HG03095 (cell line): ENCODE measurements at regions not wholly inside any gene's neighbourhood (a gene's known extent, or its start where the extent isn't known, plus 50 kb on each side); places are given as distances from the start of the nearest gene placed in this dataset.

Source experiments
- ATAC-seq: cut with Tn5 transposase; IDR thresholded peaks from one replicate; pipeline ENCODE4 v1.9.1; 2021; ENCODE audit warnings: moderate library complexity; ENCODE audit not compliant: unreplicated experiment

DNA sequence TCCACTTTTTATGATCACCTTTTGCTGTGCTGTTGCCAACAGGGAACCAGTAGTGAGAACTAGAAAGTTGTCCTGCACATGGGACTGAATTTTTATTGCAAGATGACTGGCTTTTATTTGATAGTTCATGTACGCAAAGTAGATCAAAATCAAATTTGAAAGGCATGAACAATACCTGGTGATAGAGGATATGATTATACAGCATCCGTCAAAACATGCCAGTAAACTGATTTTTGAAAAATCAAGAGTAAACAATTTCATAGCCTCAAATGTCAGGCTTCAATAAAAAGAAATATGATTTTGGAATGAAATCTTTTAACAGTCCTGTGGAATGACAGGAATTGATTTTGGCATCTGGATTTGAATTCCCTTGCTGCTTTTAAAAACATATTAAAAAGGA, 219.6 kb upstream of the LRRN1 start:
- ATAC-seq, result no peak

DNA sequence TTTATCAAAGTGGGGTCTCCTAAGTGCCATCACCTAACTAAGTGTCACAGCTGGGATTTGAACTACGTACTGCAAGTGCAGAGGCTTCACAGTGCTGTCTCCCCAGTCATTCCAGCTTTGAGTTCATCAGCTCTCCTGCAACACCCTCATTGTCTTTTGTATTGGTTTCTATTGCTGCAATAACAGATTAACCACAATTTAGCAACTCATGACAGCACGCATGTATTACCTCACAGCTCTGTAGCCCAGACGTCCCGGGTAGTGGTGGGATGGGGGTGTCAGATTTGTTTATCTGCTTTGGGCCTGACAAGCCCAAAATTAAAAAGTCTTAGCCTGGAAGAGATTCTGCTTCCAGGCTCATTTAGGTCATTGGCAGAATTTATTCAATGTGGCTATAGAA, 220.5 kb upstream of the LRRN1 start:
- ATAC-seq, result no peak

DNA sequence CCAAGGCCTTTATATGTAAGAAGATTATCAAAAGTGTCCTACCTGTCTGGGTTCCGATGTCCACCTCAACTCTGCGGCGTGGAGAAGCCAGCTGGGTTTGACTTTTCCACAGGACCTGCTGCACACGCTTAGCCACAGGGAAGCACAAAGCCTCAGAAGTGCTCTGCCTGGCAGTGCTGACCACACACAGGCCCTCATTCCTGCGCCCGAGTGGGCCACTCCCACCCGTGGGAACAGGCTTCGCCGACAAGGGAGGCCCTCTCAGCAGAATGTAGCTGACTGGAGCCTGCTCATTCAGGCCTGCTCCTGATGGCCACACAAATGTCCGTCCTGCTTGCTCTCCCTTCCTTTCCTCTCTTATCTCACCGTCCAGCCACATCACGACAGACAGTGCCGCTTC, 221.4 kb upstream of the LRRN1 start:
- ATAC-seq, result no peak

DNA sequence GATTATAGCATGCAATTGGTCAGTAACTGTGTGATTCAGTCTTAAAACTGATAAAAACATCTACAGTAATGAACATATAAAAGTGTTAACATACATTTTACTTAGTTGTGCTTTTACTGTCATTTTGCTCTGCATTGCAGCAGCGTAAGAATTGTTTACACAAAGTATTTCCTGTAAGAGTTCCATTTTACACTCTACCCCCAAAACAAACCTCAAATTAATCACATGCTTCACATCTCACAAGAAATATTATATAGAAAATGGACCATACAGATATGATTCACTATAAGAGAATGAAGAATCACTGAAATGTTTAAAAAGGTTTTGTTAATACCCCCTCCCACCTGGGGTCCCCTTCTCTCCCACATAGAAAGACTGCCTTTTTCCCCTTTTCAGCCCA, 225.9 kb upstream of the LRRN1 start:
- ATAC-seq, result no peak

DNA sequence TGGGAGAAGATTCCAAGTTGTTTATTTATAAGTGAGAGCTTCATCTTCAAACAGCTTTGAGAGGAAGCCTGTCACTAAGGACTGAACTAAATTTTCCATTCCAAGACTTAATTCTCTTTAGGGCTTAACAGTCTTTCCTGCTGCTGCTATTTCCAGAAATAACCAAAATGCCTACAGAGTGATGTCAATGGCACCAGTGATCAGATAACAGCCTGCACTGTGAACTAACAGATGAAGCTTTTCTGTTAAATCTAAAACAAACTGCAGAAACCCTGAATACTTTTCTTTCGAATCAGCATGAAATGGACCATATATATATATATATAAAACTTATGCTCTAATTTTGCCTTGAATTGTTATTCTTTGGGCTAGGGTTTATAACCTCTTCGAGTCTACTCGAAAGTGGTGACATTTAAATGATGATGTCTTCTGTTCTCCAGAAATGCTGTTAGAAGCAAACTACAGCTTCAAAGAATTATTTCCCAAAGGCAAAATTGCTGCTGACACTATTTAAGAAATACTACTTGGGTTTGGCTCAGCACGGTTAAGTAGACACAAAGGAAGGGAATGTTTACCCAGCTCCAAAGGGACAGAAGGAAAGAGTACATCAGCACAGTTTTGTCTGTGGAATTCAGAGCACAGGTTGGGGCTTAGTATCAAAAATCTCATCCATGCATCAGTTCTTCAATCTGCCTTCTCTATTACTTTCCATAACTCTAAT, 238.5 kb upstream of the LRRN1 start:
- no peak for ATAC-seq

DNA sequence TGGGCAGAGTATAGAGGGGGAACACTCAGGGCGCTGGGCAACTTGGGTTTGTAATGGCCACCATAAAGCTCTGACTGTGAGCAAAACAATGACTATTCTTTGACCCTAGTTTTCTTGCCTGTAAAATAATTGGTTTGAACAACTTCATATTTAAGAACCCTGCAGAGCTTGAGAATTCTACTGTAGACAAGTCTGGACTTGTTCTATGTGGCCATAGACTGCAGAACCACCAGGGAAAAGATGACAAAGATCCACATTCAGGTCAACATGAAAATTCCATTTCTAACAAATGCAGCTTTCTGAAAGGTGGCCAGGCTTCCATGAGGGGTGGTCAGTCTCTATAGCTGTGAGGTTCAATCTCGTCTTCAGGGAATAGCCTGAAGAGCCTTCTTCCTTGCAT, 239.4 kb upstream of the LRRN1 start:
- ATAC-seq, result no peak

DNA sequence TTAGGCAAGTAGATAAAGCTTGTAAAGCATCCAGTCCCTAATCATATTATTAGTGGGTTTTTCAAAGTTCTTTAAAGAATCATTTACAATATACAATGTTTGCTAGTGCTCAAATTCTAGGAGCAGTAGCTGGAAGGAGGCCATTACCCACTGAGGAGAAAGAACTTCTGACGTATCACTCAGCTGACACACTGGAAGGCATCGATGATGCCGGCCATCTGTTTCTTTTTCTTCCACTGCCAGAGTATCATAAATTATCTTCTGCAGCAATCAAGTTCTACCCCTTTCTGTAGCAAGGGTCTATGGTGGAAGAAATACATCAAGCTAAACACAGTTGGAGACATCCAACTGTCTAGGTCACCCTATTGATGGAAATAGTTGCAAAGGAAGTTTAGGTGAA, 243.2 kb upstream of the LRRN1 start:
- ATAC-seq, result no peak

DNA sequence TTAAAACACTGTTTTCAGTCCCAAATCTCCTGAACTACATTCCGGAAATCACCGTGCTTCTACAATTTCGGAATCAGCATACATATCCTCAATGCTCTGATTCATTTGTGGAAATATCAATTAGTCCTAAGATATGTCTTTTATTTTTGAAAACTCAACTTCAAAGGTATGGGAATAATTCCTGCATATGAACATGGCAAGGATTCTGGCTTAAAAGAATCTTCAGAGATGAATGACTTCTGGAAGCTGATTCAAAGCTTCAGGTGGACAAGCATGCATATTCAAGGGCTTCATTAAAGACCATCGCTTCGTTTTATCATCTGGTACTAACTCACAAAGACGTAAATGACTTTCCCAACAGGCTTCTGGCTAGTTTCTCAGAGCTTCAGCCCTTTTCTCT, 246.0 kb upstream of the LRRN1 start:
- no peak for ATAC-seq

DNA sequence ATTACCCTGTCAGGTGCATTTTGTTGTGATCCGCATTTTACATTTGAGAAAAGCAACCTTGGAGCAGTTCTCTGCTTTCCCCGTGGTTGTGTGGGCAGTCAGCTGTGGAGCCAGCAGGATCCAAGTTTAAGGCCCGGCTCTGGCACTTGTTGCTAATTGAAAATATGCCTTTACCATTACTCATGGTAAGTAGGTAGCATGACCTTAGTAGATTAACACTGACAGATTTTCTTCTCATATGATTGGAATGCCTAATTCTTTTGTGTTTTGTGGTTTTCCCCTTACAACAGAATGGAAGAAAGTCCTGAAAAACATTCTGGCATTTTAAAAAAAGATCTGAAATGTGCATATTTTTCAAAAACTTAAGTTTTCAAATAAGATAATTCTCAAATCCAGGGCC, 246.5 kb upstream of the LRRN1 start:
- no peak for ATAC-seq

DNA sequence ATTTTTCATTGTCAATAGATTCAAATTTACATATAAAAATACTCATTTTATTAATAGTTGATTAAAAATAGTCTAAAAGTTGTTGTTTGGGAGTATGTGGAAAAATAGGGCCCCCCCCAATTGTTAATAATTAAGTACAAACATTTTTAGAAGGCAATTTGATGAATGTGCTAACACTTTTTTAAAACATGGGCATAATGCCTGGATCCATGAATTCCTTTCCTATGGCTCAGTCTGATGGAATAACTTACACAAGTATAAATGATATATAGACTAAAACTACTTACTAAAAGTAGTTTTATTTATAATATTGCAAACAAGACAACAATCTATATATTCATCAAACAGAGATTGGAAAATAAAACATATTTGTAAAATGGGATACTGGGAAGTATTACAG, 247.2 kb upstream of the LRRN1 start:
- ATAC-seq, result no peak

DNA sequence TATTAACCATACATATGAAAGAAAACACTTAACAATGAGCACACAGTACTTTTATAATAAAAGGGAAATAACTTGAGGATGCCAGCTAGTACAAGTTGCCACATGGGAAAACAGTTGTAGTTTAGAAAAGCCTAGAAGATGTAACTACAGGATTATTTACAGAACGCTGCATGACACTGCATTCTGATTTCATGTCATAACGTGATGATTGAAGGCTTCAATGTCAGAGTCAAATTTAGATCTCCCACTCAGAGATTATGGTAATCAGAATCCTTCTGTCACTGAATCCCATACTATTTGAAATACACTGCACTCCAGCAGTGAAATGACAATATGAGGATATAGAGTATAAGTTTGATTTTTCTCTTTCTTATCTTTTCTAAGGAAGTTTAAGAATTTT, 253.9 kb upstream of the LRRN1 start:
- no peak for ATAC-seq

DNA sequence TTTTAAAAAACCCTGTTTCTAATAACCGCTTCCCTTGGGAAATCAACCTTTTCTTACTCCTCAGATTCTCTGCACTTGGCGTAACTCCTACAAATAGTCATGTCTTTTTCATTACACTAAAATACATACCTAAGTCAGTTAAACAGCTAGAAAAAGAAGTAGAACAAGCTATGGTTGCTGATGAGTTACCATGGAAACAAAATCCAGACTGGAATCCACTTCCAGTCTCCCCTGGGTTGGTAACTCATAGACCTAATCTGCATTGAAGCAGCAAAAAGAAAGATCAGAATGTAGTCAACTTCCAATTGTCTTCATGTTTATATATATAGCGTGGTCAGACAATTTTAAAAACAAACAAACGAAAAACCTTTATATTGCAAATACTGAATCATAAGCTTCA, 260.8 kb upstream of the LRRN1 start:
- ATAC-seq, result no peak

DNA sequence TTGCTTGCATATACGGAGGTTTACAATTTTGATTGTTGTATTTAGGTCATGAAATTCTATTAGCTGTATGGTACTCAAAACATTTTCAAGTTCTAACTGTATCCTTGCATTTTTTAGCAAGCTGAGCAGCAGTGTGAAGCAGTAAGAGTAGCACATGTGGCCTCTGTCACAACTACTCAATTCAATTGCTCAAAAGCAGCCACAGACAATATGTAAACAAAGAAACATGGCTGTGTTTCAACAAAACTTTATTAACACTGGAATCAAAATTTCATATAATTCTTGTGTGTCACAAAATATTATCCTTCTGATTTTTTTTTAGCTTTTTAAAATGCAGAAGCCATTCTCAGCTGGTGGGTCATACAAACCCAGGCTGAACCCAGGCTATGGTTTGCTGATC, 266.7 kb upstream of the LRRN1 start:
- no peak for ATAC-seq

DNA sequence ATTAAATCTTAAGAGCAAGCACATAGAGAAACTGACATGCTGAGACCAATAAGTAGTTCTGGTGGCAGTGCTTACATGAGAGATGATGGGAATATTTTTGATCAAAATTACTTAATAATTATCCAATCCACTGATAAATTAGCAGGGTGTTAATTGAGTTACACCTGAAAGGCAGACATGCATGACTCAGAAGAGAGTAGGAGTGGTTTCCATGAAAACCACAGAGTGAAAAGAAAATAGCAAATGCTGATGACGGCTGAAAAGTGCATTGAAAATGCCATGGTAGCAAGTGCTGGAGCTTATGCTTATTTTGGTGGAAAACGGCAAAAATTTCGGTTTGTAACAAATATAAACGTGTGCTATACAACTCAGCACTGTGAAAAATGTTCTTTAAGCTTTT, 267.8 kb upstream of the LRRN1 start:
- ATAC-seq, result no peak

DNA sequence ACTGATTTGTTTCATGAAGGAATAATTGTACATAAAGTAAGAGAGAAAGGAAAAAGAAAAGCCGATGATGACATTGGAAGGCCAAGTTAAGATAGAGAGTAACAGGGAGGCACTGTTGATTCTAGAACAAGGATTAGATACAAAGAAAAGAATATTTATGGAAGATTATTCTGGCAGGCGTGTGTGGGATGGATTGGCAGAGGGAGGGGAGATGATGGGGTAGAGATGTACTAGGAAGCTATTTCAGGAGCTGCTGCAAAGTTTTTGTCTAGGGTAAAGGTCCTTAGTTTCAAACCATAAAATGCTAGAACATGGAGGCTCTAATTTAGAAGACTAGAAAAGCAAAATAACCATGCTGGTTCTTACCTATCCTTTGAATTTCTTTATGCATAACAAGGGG, 280.0 kb upstream of the LRRN1 start:
- ATAC-seq, result no peak

DNA sequence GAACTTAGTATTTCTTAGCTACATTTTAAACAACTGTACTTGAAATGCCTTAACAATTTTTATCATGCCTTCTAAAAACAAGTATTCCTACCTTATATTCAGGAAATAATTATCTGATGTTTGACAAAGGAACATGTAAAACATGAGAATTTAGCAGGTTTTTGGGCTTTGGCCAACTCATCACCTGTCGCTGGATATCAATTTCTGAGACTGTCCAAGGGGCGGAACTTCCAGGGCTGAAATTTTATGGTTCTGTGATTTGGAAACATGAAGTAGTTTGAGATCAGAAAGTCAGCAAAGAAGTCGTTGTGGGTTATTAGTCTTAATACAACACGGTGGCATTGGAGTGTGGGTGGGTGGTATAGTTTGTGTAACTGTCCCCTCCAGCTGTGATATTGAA, 282.2 kb upstream of the LRRN1 start:
- no peak for ATAC-seq

DNA sequence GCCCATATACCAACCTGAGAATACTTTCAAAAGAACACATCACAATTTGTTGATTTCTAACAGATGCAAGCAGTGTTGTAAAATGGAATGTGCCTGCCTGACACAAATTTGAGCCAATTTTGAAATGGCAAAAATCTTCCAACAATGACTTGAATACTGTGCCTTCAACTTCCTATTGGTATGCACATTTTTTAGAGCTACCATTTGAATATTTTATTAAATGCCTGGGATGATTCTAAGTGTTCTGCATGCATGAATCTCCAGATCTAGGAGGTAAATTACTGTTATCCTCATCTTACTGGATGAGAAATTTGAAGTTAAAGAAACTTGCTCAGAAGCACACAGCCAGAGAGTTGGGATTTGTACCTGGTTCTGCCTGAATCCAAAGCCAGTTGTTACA, 282.8 kb upstream of the LRRN1 start:
- no peak for ATAC-seq

DNA sequence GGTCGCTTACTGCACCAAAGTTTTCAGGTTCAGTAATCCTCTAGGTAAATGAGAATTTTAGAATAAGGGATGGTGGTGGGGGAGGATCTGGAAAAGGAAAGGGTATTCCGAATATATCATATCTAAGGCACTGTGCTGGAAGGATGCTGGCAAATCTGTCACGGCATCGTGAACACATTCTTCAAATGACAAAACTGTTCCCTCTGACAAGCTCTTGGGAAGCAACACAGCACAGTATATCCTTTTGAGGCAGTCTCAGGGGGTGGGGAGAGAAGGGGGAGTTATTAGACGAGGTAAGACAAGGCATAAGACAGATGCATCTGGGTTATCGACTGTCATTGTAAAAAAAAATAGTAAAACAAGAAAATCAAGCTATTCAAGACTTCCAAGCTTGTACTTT, 289.6 kb upstream of the LRRN1 start:
- ATAC-seq, result no peak

DNA sequence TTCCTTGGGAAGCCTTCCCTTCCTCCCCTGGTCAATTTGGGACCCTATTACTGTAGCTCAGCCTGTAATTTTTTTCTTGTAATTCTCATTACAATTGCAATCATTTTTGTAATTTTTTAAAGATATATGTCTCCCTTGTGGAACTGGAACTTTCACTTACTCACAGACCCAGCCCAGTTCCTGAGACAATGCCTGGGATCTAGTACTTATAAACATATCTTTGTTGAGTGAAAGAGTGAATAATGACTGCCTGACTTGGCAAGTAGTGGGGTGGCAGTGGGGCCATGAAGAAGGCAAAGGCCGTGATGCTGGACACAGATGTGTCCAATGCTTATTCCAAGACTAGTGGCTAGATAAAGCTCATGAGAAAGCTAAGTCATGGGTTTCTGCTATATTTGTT, 294.5 kb upstream of the LRRN1 start:
- ATAC-seq, result no peak

DNA sequence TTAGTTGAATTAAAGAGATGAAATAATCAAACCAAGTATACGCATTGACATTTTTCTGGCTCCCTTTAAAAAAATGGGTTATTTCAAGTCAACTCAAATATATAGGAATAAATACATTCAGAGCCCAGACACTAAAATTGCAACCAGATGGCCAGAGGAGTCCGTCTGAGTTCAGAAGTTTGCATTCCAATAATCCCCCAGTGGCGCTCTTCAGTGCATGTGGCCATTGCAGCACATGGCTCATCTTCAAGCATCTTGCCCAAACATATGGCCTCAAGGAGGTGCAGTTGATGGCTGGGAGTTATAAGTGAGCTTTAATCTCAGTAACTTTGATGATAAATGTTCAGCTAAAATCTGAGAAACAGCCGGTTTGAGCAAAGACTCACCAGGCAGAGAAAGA, 295.8 kb upstream of the LRRN1 start:
- no peak for ATAC-seq

DNA sequence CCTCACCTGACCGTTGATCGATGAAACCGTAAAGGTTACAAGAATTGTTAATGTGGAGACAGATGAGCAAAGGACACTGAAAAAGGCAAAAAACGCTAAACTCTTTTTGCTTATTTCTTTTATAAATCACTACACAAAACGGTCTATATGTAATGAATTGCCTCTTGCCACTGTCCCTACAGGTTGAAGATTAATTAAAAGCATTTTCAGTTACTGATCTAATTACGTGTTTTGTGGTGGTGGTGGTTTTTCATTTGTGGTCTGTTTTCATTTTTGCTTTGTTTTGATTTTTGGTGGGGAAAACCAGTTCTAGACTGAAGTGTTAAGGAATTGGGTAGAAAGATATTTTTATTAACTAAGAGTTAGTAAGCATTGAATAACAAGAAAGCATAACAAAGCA, 299.2 kb upstream of the LRRN1 start:
- no peak for ATAC-seq

DNA sequence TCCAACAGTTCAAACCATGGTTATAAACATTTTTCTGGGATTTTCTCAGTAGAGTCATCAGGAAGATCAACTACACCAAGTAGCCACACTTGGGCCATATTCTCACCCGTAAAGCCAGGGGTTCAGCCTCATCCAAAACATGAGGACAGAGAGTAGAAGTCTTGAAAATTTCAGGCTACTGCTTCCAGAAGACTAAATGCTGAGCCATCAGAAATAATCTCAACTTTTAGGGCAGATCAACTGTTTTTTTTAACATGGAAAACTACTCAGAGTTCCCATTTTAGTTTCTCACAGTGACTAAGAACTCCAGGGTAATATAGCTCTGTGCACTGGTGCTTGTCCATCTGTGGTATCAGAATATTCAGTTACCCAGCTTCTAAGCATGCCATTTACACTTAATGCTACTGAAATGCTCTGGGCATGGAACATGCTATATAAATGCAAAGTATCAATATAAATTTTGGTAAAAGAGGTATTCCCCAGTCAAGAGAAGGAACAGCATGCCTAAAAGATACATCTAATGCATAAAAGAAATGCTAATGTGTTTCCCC, 300.1 kb upstream of the LRRN1 start:
- ATAC-seq, result no peak

DNA sequence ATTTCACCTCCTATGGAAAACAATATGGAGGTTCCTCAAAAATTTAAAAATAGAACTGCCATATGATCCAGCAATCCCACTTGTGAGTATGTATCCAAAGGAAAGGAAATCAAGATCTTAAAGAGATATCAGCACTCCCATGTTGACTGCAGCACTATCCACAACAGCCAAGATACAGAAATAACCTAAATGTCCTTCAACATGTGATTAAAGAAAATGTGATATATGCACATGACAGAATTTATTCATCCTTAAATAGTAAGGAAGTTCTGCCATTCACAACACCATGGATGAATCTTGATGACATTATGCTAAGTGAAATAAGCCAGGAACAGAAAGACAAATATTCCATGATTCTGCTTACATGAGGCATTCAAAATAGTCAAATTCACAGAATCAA, 303.6 kb upstream of the LRRN1 start:
- no peak for ATAC-seq
